Stimulated activated CD8-positive, alpha-beta memory T cell treated with anti-CD3 and anti-CD28 coated beads, Interleukin-12 subunit alpha, Interleukin-12 subunit beta, amount 100 ng/mL, for 24 hours (primary cell): ENCODE measurements at regions not wholly inside any gene's neighbourhood (a gene's known extent, or its start where the extent isn't known, plus 50 kb on each side); places are given as distances from the start of the nearest gene placed in this dataset.

Source experiments
- DNase-seq: peaks from one replicate; pipeline ENCODE4 v3.0.0-alpha.2; 2020; ENCODE audit errors: extremely low read depth

GRCh38 chr20:22404419-22405170 is 179.8 kb downstream of the FOXA2 start:
- DNase-seq, result no peak

DNA sequence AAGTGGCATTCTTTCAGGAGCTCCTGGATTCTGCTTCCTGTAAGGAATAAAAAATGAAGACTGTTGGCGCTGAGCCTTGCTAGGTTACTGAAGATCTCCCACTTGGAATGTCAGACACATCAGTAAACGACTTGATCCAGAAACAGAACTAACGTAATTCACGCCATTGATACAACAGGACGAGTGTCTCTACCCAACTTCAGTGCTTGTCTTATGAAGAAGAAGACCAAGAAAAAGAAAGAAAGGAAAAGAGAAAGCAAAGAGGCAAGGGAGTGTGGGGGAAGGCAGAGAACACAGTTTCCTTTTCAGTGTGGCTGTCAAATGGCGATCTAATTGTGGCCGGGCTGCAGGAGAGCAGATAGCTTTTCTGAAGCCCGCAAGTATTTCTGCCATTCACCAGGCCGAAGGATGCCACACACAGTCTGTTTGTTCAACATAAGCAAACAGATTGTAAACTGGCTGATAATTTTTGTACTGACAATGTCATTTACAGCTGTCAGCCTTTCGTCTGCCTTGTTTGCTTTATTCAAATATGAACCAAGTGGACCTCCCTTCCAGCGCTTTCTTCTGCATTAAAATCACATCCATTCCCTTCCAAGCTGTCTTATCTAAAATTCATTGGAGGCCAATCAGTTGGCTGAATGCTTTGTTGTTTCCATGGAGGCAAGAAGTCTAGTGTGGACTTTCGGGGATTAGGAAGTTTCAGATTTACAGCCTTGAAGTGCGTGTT is 180.6 kb downstream of the FOXA2 start:
- DNase-seq, result no peak

GRCh38 chr20:22403022-22403631 is 181.2 kb downstream of the FOXA2 start:
- DNase-seq, result no peak

- no peak for DNase-seq
These were observed 181.8 kb downstream of the FOXA2 start for GRCh38 chr20:22402550-22402949.

DNA sequence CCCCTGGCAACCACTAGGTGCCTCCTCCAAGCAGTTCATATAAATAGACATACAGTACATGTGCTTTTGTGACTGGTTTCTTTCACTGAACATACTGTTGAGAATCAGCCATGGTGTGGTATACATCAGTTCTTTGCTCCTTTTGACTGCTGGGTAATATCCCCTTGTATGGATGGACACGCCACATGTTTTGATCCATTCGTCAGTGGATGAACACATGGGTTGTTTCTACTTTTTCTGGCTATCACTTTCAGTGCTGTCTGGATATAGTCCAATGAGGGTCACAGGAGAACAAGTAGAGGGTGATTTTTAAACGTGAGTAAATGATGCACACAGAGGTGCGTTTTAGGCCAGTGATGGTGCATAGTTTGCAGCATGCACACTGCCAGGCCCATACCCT is 183.9 kb downstream of the FOXA2 start:
- DNase-seq, result no peak

DNA sequence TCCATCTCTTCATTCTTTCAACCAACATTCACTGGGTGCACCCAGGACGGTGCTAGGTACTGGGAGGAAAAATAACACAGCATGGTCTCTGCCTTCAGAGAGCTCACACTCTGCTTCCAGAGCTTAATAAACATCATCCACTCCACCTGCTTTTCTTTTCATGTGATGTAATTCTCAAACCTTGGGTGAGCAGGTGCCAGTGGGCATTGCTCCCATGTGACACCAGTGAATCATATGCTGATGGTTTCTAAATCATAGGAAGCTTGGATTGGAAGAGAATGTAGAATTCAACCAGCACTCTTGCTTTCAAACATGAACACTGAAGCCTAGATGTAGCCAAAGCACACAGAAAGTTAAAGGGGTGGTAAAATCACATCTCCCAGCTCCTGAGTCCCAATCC is 189.8 kb downstream of the FOXA2 start:
- no peak for DNase-seq

GRCh38 chr20:22390543-22390903 is 193.8 kb downstream of the FOXA2 start:
- DNase-seq, result no peak

- DNase-seq, result no peak
These were observed 194.4 kb downstream of the FOXA2 start for GRCh38 chr20:22389836-22390542.

- no peak for DNase-seq
These were observed 196.9 kb downstream of the FOXA2 start for GRCh38 chr20:22387452-22387851.

DNA sequence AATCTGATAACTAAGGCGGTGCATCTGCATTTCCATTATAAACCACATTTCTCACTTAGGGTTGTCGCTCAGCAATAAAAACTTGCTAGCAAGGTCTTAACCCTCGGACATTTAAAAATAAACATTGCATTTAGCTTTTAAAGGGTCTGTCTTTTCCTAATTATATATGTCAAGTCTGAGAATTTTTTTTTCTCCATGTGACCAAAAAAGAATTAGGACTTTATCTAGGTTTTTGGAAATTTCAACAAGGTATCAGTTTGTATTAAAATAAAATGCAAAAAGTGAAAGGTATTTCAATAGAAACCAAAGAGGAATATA is 198.1 kb downstream of the FOXA2 start:
- DNase-seq, result no peak

GRCh38 chr20:22385602-22386305 is 198.6 kb downstream of the FOXA2 start:
- no peak for DNase-seq

DNA sequence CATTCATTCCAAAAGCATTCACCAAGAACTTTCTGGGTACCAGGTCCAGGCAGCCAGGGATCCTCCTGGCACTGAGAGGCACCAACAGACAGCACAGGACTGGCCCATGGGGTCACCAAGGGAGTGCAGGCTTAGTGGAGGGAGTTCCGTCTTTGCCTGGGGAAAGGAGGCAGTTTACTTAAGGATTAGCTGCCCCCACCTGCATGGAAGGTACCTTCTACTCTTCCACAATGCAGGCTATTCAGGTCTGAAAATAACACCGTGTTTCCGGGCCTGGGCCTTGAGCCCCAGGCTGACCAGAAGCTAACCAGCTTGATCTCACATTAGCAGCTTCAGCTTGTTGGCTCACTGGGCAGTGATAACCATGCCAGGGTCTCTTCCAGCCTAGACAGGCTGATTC is 199.4 kb downstream of the FOXA2 start:
- no peak for DNase-seq

DNA sequence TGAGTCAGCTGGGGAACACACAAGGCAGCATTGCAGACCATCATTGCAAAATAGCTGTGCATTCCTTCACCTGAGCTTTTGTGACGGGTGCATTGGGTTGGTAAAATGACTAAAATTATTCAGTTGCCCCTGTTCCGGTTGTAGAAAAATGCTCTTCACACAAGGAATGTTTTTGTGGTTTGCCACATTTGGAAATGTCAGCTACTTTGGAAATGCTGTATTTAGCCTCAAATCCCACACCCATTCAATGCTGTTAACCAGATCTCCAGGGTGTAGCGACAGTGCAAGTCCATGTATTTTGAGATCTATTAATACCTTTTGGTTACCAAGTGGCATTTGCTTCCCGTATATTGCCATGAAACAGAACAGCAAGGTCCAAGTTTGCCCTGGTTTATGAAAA is 201.2 kb downstream of the FOXA2 start:
- no peak for DNase-seq

DNA sequence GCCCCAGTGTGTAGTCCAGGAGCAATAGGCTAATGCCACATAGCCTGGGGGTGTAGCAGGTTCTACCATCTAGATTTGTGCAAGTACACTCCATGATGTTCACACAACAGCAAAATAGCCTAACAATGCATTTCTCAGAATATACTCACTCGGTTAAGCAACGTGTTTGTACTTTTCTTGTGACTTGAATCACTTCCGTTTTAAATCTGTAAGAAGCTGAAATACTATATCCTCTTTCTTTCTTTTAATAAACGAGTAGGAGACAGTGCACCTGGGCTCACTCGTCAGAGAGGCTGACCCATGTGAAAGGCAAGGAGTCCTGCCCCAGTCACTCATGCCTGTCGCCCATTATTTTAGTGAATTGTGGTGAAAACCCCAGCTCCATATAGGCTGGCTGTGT is 201.6 kb downstream of the FOXA2 start:
- DNase-seq, result no peak

GRCh38 chr20:22381812-22382416 is 202.5 kb downstream of the FOXA2 start:
- DNase-seq, result no peak

DNA sequence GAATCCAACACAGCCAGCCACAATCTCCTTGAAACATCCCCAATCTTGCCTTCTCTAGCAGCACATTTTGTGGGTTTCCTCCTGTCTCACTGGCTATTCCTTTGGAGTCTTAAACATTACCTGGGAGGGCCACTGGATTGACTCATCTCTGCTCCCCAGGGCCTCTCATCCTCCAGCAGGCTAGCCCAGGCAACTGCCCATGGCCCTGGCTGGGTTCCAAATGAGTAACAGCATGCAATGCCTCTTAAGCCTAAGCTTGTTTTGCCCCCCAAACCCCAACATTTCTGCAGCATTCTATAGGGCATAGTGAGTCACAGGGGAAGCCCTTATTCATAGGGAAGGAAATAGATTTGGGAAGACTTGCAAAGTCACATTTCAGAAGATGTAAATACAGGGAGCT is 204.9 kb downstream of the FOXA2 start:
- no peak for DNase-seq

- DNase-seq, result no peak
These were observed 209.4 kb downstream of the FOXA2 start for GRCh38 chr20:22374678-22375590.

DNA sequence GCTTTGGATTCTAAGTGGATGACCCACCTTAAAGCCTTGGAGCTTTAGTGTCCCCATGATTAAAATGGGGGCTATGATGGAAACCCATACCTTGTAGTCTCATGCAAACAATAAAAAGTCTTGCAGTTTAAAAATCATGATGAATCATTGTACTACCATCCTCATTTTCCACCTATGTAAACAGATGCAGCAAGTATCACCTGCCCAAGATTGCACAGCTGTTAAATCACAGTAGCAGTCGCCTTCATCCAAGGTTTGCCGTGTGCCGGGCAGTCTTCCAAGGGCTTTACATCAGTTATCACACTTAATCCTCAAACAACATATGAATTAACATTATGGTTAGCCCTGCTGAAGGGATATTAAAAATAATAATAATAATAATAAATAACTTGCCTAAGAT is 210.3 kb downstream of the FOXA2 start:
- no peak for DNase-seq

- DNase-seq, result no peak
These were observed 211.0 kb downstream of the FOXA2 start for GRCh38 chr20:22373164-22373895.

GRCh38 chr20:22371843-22372242 is 212.5 kb downstream of the FOXA2 start:
- DNase-seq, result no peak
